ENCODE measurements at regions not wholly inside any gene's neighbourhood (a gene's known extent, or its start where the extent isn't known, plus 50 kb on each side); places are given as distances from the start of the nearest gene placed in this dataset.

GRCh38 chr14:82757776-82758175, 1224.1 kb upstream of the SEL1L start:
- no peak overlapping the region for H3K4me3 ChIP-seq (ENCODE audit: low read length)
- peaks cover 8% of the 10 kb centered on the region for H3K9me3 Mint-ChIP-seq
- H3K27me3 Mint-ChIP-seq, result no peaks in the 10 kb centered on the region
- no peaks in the 10 kb centered on the region for H3K27me3 ChIP-seq (ENCODE audit: control insufficient read depth in 1 of 2, insufficient read depth in 2 of 2, low read length in 2 of 2)
- H3K4me1 ChIP-seq (ENCODE audit: insufficient read depth, low read length), result no peaks in the 10 kb centered on the region
- no peaks in the 10 kb centered on the region for H3K4me1 Mint-ChIP-seq (ENCODE audit: low read depth)
- H3K27ac ChIP-seq (ENCODE audit: low read depth in 1 of 2, low read length in 2 of 2), result no peak overlapping the region
- CTCF ChIA-PET, result no interaction called here
- intact Hi-C loops (cut with DNase I, micrococcal nuclease), result no loop called here
- H3K9me3 ChIP-seq (ENCODE audit: control insufficient read depth in 1 of 2, insufficient read depth in 1 of 2, low read length in 2 of 2), result peaks cover 0 to 9% of the 10 kb centered on the region in 2 experiments
- no peaks in the 10 kb centered on the region for H3K36me3 ChIP-seq (ENCODE audit: insufficient read depth, low read length)
- no peak overlapping the region for H3K4me3 Mint-ChIP-seq
- no peak for DNase-seq
- POLR2A ChIA-PET, result no interaction called here
- H3K36me3 Mint-ChIP-seq (ENCODE audit: low read depth), result no peaks in the 10 kb centered on the region
- no peak for TF ChIP-seq CTCF (IDR thresholded peaks at IDR 0.05)
- no peak overlapping the region for H3K27ac Mint-ChIP-seq
- no peak for ATAC-seq (ENCODE audit: poor library complexity)

GRCh38 chr14:82759656-82760055, 1226.0 kb upstream of the SEL1L start:
- no peaks in the 10 kb centered on the region for H3K36me3 Mint-ChIP-seq (ENCODE audit: low read depth)
- Histone ChIP-seq H3K36me3 (ENCODE audit: insufficient read depth, low read length) (no peaks in the 10 kb centered on the region), H3K9me3 (ENCODE audit: control insufficient read depth in 1 of 2, insufficient read depth in 1 of 2, low read length in 2 of 2) (peaks cover 0 to 9% of the 10 kb centered on the region in 2 experiments), H3K27ac (ENCODE audit: low read depth in 1 of 2, low read length in 2 of 2) (no peak overlapping the region), H3K27me3 (ENCODE audit: control insufficient read depth in 1 of 2, insufficient read depth in 2 of 2, low read length in 2 of 2) (no peaks in the 10 kb centered on the region), H3K4me3 (ENCODE audit: low read length) (no peak overlapping the region), H3K4me1 (ENCODE audit: insufficient read depth, low read length) (no peaks in the 10 kb centered on the region)
- no peak overlapping the region for H3K27ac Mint-ChIP-seq
- ATAC-seq (ENCODE audit: poor library complexity) (no peak), DNase-seq (no peak)
- no peaks in the 10 kb centered on the region for H3K27me3 Mint-ChIP-seq
- peaks cover 8% of the 10 kb centered on the region for H3K9me3 Mint-ChIP-seq
- TF ChIP-seq CTCF (IDR thresholded peaks at IDR 0.05), result no peak
- no peaks in the 10 kb centered on the region for H3K4me1 Mint-ChIP-seq (ENCODE audit: low read depth)
- ChIA-PET POLR2A (no interaction called here), CTCF (no interaction called here)
- no peak overlapping the region for H3K4me3 Mint-ChIP-seq
- intact Hi-C loops (cut with DNase I, micrococcal nuclease), result no loop called here

GRCh38 chr14:82766123-82766522, 1232.5 kb upstream of the SEL1L start:
- H3K4me3 Mint-ChIP-seq, result no peak overlapping the region
- no peak overlapping the region for H3K27ac Mint-ChIP-seq
- H3K27me3 Mint-ChIP-seq, result no peaks in the 10 kb centered on the region
- H3K36me3 ChIP-seq (ENCODE audit: insufficient read depth, low read length), result no peaks in the 10 kb centered on the region
- H3K36me3 Mint-ChIP-seq (ENCODE audit: low read depth), result no peaks in the 10 kb centered on the region
- H3K4me3 ChIP-seq (ENCODE audit: low read length), result no peak overlapping the region
- H3K4me1 ChIP-seq (ENCODE audit: insufficient read depth, low read length), result no peaks in the 10 kb centered on the region
- no peak overlapping the region for H3K27ac ChIP-seq (ENCODE audit: low read depth in 1 of 2, low read length in 2 of 2)
- DNase-seq (no peak), ATAC-seq (ENCODE audit: poor library complexity) (no peak)
- intact Hi-C loops (cut with DNase I, micrococcal nuclease), result no loop called here
- peaks cover 3% of the 10 kb centered on the region for H3K9me3 Mint-ChIP-seq
- ChIA-PET CTCF (no interaction called here), POLR2A (no interaction called here)
- no peaks in the 10 kb centered on the region for H3K4me1 Mint-ChIP-seq (ENCODE audit: low read depth)
- H3K27me3 ChIP-seq (ENCODE audit: control insufficient read depth in 1 of 2, insufficient read depth in 2 of 2, low read length in 2 of 2), result no peaks in the 10 kb centered on the region
- peaks cover 0 to 2% of the 10 kb centered on the region in 2 experiments for H3K9me3 ChIP-seq (ENCODE audit: control insufficient read depth in 1 of 2, insufficient read depth in 1 of 2, low read length in 2 of 2)
- no peak for TF ChIP-seq CTCF (IDR thresholded peaks at IDR 0.05)

Measured in CD4-positive, alpha-beta T cell (primary cell).